ENCODE measurements at regions not wholly inside any gene's neighbourhood (a gene's known extent, or its start where the extent isn't known, plus 50 kb on each side); places are given as distances from the start of the nearest gene placed in this dataset.

DNA sequence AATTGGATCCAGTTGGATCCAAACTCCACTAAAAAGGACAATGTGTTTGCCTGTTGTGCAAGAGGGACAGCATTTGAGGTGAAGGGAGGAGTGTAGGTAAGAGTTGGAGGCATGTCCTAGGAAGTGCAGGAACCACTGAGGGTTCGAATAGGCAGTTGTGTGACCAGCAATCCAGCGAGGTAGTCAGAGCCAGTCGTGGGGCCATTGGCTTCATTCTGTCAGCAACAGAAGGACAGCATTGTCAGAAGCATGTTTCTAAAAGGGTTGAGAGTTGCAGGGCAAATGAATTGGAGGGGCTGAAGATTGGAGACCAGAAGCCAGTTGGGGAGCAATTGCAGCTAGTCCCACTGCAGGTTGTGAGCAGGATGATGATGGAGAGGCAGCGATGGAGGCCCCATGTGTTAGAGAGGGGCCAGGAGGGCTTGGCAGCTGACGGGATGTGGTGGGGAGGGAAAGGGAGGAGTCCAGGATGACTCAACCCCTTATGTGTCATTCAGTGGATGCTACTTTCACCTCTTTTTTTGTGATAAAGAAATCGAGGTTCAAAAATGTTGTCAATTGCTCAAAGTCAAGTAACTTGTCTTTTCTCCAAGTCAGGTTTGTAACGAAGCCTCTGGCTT, 96.7 kb upstream of the SIX3 start:
- no peak for TF ChIP-seq EZH2 (IDR thresholded peaks at IDR 0.05; ENCODE audit: insufficient read depth, poor library complexity, severe bottlenecking)
- TF ChIP-seq EZH2phosphoT487 (IDR thresholded peaks at IDR 0.05; ENCODE audit: insufficient read depth, low read depth) = no peak

All from GM23248 (cell line).